Nephron progenitor cell (in vitro differentiated cells): ENCODE measurements at regions not wholly inside any gene's neighbourhood (a gene's known extent, or its start where the extent isn't known, plus 50 kb on each side); places are given as distances from the start of the nearest gene placed in this dataset.

Source experiments
- DNase-seq: peaks from one replicate; pipeline ENCODE4 v3.0.0; 2021
- H3K27ac Mint-ChIP-seq: 2 replicates; pipeline ENCODE4 v1.8.0; 2021; ENCODE audit warnings: mild to moderate bottlenecking, moderate library complexity, mixed read lengths
- H3K27me3 Mint-ChIP-seq: 2 replicates; pipeline ENCODE4 v1.8.0; 2021; ENCODE audit warnings: mild to moderate bottlenecking, low read depth, mixed read lengths; ENCODE audit not compliant: poor library complexity
- H3K36me3 Mint-ChIP-seq: 2 replicates; pipeline ENCODE4 v1.8.0; 2021; ENCODE audit warnings: low read depth, mixed read lengths
- H3K4me1 Mint-ChIP-seq: 2 replicates; pipeline ENCODE4 v1.8.0; 2021; ENCODE audit warnings: mixed read lengths
- H3K4me3 Mint-ChIP-seq: 2 replicates; pipeline ENCODE4 v1.8.0; 2021; ENCODE audit warnings: mild to moderate bottlenecking, moderate library complexity, mixed read lengths
- H3K9me3 Mint-ChIP-seq: 2 replicates; pipeline ENCODE4 v1.8.0; 2021; ENCODE audit warnings: mild to moderate bottlenecking, moderate library complexity, mixed read lengths
- CTCF ChIP-seq: fragments of 200-600 bp; sonication (generic); IDR thresholded peaks from 2 replicates; pipeline ENCODE4 v1.5.0; 2021; ENCODE audit warnings: antibody characterized with exemption

GRCh38 chr5:161152415-161152940 lies 300.5 kb upstream of the ATP10B start:
- Mint-ChIP-seq H3K36me3 (no peaks in the 10 kb centered on the region), H3K27me3 (no peaks in the 10 kb centered on the region), H3K9me3 (no peaks in the 10 kb centered on the region), H3K4me3 (no peak overlapping the region), H3K27ac (no peak overlapping the region), H3K4me1 (no peaks in the 10 kb centered on the region)
- no peak for TF ChIP-seq CTCF
- DNase-seq = no peak

- no peak for TF ChIP-seq CTCF
- H3K27me3 Mint-ChIP-seq = no peaks in the 10 kb centered on the region
- H3K36me3 Mint-ChIP-seq = no peaks in the 10 kb centered on the region
- H3K9me3 Mint-ChIP-seq = peaks cover 10% of the 10 kb centered on the region
- no peak overlapping the region for H3K27ac Mint-ChIP-seq
- no peaks in the 10 kb centered on the region for H3K4me1 Mint-ChIP-seq
- DNase-seq = no peak
- no peak overlapping the region for H3K4me3 Mint-ChIP-seq
These were observed 298.5 kb upstream of the ATP10B start for GRCh38 chr5:161150441-161150988.

GRCh38 chr5:161149078-161149477 lies 297.1 kb upstream of the ATP10B start:
- no peak overlapping the region for H3K4me3 Mint-ChIP-seq

GRCh38 chr5:161138751-161139455 lies 286.9 kb upstream of the ATP10B start:
- Mint-ChIP-seq H3K36me3 (no peaks in the 10 kb centered on the region), H3K27ac (no peak overlapping the region), H3K27me3 (no peaks in the 10 kb centered on the region), H3K4me3 (no peak overlapping the region), H3K4me1 (peaks cover 8% of the 10 kb centered on the region), H3K9me3 (peaks cover 5% of the 10 kb centered on the region)
- DNase-seq = no peak
- TF ChIP-seq CTCF = no peak

More at GRCh38 chr5:161149078-161149477, 297.1 kb upstream of the ATP10B start:
- Mint-ChIP-seq H3K27ac (no peak overlapping the region), H3K36me3 (no peaks in the 10 kb centered on the region), H3K27me3 (no peaks in the 10 kb centered on the region), H3K9me3 (peaks cover 19% of the 10 kb centered on the region), H3K4me1 (no peaks in the 10 kb centered on the region)
- TF ChIP-seq CTCF = no peak
- DNase-seq = no peak

GRCh38 chr5:161134956-161135355 lies 282.9 kb upstream of the ATP10B start:
- Mint-ChIP-seq H3K9me3 (no peaks in the 10 kb centered on the region), H3K36me3 (no peaks in the 10 kb centered on the region), H3K4me3 (no peak overlapping the region), H3K4me1 (no peaks in the 10 kb centered on the region), H3K27me3 (no peaks in the 10 kb centered on the region), H3K27ac (no peak overlapping the region)
- TF ChIP-seq CTCF = no peak
- DNase-seq = no peak

- no peak for DNase-seq
- Mint-ChIP-seq H3K27me3 (no peaks in the 10 kb centered on the region), H3K36me3 (no peaks in the 10 kb centered on the region), H3K27ac (no peak overlapping the region), H3K4me3 (no peak overlapping the region), H3K4me1 (no peaks in the 10 kb centered on the region), H3K9me3 (no peaks in the 10 kb centered on the region)
- no peak for TF ChIP-seq CTCF
These were observed 282.1 kb upstream of the ATP10B start for GRCh38 chr5:161134083-161134482.
